HL-60 (cell line): ENCODE measurements at regions not wholly inside any gene's neighbourhood (a gene's known extent, or its start where the extent isn't known, plus 50 kb on each side); places are given as distances from the start of the nearest gene placed in this dataset.

Experiments
- DNase-seq, 2 experiments: peaks; one replicate each; pipeline ENCODE4 v3.0.0-alpha.2; 2010 to 2020; ENCODE audit warnings: low read depth in 1 of 2, low spot score in 1 of 2
- H3K27ac ChIP-seq: fragments of 250-450 bp; sonication (Bioruptor Pico); replicated peaks from 2 replicates; pipeline ENCODE4 v1.5.1; 2020; ENCODE audit warnings: mild to moderate bottlenecking, moderate library complexity
- H3K27me3 ChIP-seq: fragments of 250-450 bp; sonication (Bioruptor Pico); 2 replicates; pipeline ENCODE4 v1.5.1; 2021; ENCODE audit warnings: mild to moderate bottlenecking, moderate library complexity; ENCODE audit not compliant: insufficient read depth, poor library complexity, severe bottlenecking
- H3K4me3 ChIP-seq: replicated peaks from 2 replicates; pipeline ENCODE4 v1.5.1; 2011; ENCODE audit warnings: mild to moderate bottlenecking, control low read depth, low read length; ENCODE audit not compliant: insufficient read depth
- GABPA ChIP-seq: IDR thresholded peaks from 2 replicates; pipeline ENCODE4 v1.6.1; 2012; ENCODE audit warnings: low read depth
- POLR2AphosphoS5 ChIP-seq: IDR thresholded peaks from 2 replicates; pipeline ENCODE4 v1.6.1; 2012; ENCODE audit warnings: low read depth
- REST ChIP-seq: IDR thresholded peaks from 2 replicates; pipeline ENCODE4 v1.6.1; 2012; ENCODE audit warnings: low read depth; ENCODE audit not compliant: insufficient replicate concordance
- SPI1 ChIP-seq: IDR thresholded peaks from 2 replicates; pipeline ENCODE4 v1.6.1; 2012; ENCODE audit warnings: low read depth, mild to moderate bottlenecking, borderline replicate concordance
- TF ChIP-seq, protein P1 (sequence below): IDR thresholded peaks from one replicate; pipeline ENCODE4 v1.5.1; 2011; ENCODE audit warnings: low read length, control low read depth, inconsistent platforms; ENCODE audit not compliant: insufficient read depth

DNA sequence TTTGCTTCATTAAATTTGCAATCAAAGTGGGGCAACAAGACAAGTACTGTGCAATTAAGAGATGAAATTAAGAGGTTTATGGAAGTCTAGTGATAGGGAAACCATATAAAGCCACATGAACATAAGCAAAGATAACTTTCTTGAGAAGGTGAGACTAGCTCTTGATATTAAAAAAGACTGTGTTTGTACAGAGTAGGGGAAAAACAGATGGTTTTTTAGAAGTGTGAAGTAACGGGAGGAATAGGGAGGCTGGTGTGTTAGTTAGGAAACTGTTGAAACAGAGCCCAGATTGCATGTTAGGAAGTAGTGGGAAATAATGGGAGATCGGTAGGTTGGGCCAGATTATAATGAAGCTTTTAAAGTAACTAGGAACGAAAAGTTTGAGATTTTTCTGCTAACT, 149.8 kb upstream of the FREM2 start:
- DNase-seq, result no peak
- no peaks in the 10 kb centered on the region for H3K27me3 ChIP-seq
- no peak overlapping the region for H3K27ac ChIP-seq
- TF ChIP-seq, protein P1, sequence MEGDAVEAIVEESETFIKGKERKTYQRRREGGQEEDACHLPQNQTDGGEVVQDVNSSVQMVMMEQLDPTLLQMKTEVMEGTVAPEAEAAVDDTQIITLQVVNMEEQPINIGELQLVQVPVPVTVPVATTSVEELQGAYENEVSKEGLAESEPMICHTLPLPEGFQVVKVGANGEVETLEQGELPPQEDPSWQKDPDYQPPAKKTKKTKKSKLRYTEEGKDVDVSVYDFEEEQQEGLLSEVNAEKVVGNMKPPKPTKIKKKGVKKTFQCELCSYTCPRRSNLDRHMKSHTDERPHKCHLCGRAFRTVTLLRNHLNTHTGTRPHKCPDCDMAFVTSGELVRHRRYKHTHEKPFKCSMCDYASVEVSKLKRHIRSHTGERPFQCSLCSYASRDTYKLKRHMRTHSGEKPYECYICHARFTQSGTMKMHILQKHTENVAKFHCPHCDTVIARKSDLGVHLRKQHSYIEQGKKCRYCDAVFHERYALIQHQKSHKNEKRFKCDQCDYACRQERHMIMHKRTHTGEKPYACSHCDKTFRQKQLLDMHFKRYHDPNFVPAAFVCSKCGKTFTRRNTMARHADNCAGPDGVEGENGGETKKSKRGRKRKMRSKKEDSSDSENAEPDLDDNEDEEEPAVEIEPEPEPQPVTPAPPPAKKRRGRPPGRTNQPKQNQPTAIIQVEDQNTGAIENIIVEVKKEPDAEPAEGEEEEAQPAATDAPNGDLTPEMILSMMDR, result no peak
- TF ChIP-seq GABPA (no peak), SPI1 (no peak), POLR2AphosphoS5 (no peak), REST (no peak)
- H3K4me3 ChIP-seq, result no peak overlapping the region

GRCh38 chr13:38538422-38538821, 148.5 kb upstream of the FREM2 start:
- Histone ChIP-seq H3K27me3 (no peaks in the 10 kb centered on the region), H3K4me3 (no peak overlapping the region), H3K27ac (no peak overlapping the region)
- TF ChIP-seq POLR2AphosphoS5 (no peak), SPI1 (no peak), REST (no peak), GABPA (no peak)
- TF ChIP-seq, protein P1, result no peak
- DNase-seq, result no peak

DNA sequence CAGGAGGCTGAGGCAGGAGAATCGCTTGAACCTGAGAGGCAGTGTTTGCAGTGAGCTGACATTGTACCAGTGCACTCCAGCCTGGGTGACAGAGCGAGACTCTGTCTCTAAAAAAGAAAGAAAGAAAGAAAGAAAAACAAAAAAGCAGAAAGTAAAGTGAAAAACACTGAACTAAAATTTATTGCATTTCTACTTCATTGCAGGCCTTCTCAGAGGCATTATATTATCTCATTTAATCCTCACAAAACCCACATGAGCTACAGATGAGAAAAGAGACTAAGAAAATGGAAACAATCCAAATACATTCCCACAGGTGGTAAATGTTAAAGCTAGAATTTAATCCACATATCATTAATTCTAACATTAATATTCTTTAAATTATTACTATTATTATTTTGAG, 147.2 kb upstream of the FREM2 start:
- no peaks in the 10 kb centered on the region for H3K27me3 ChIP-seq
- H3K27ac ChIP-seq, result no peak overlapping the region
- no peak for DNase-seq
- TF ChIP-seq, protein P1, result no peak
- TF ChIP-seq POLR2AphosphoS5 (no peak), REST (no peak), GABPA (no peak), SPI1 (no peak)
- no peak overlapping the region for H3K4me3 ChIP-seq
